Endothelial cell (in vitro differentiated cells): ENCODE measurements at regions not wholly inside any gene's neighbourhood (a gene's known extent, or its start where the extent isn't known, plus 50 kb on each side); places are given as distances from the start of the nearest gene placed in this dataset.

Source experiments
- DNase-seq: peaks from one replicate; pipeline ENCODE4 v3.0.0; 2021; ENCODE audit warnings: low spot score
- H3K27ac Mint-ChIP-seq: one replicate; pipeline ENCODE4 v1.8.0; 2021; ENCODE audit warnings: mixed read lengths, inconsistent platforms; ENCODE audit not compliant: unreplicated experiment
- H3K27me3 Mint-ChIP-seq: one replicate; pipeline ENCODE4 v1.8.0; 2021; ENCODE audit warnings: mild to moderate bottlenecking, moderate library complexity, mixed read lengths, inconsistent platforms; ENCODE audit not compliant: unreplicated experiment
- H3K36me3 Mint-ChIP-seq: one replicate; pipeline ENCODE4 v1.8.0; 2021; ENCODE audit warnings: mild to moderate bottlenecking, low read depth, mixed read lengths, inconsistent platforms; ENCODE audit not compliant: unreplicated experiment
- H3K4me1 Mint-ChIP-seq: one replicate; pipeline ENCODE4 v1.8.0; 2021; ENCODE audit warnings: mild to moderate bottlenecking, mixed read lengths, inconsistent platforms; ENCODE audit not compliant: unreplicated experiment
- H3K4me3 Mint-ChIP-seq: one replicate; pipeline ENCODE4 v1.8.0; 2021; ENCODE audit warnings: mild to moderate bottlenecking, mixed read lengths, inconsistent platforms; ENCODE audit not compliant: unreplicated experiment
- H3K9me3 Mint-ChIP-seq: one replicate; pipeline ENCODE4 v1.8.0; 2021; ENCODE audit warnings: mixed read lengths, inconsistent platforms; ENCODE audit not compliant: unreplicated experiment
- TF ChIP-seq, protein P1 (sequence below): fragments of 200-600 bp; sonication (generic); IDR thresholded peaks from one replicate; pipeline ENCODE4 v1.5.0; 2021; ENCODE audit warnings: antibody characterized with exemption; ENCODE audit not compliant: unreplicated experiment

DNA sequence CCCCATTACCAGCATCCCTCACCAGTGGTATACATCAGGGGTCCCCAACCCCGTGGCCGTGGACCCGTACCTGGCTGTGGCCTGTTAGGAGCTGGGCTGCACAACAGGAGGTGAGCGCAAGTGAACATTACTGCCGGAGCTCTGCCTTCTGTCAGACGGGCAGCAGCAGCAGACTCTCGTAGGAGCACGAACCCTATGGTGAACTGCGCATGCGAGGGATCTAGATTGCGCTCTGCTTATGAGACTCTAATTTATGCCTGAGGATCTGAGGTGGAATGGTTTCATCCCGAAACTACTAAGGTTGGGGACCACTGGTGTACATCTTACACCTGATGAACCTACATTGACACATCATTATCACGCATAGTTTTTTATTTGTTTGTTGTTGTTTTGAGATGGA, 52.8 kb upstream of the DHX15 start:
- Mint-ChIP-seq H3K27me3 (no peaks in the 10 kb centered on the region), H3K9me3 (no peaks in the 10 kb centered on the region), H3K4me3 (no peak overlapping the region), H3K4me1 (peaks cover 8% of the 10 kb centered on the region), H3K36me3 (no peaks in the 10 kb centered on the region), H3K27ac (no peak overlapping the region)
- TF ChIP-seq, protein P1, sequence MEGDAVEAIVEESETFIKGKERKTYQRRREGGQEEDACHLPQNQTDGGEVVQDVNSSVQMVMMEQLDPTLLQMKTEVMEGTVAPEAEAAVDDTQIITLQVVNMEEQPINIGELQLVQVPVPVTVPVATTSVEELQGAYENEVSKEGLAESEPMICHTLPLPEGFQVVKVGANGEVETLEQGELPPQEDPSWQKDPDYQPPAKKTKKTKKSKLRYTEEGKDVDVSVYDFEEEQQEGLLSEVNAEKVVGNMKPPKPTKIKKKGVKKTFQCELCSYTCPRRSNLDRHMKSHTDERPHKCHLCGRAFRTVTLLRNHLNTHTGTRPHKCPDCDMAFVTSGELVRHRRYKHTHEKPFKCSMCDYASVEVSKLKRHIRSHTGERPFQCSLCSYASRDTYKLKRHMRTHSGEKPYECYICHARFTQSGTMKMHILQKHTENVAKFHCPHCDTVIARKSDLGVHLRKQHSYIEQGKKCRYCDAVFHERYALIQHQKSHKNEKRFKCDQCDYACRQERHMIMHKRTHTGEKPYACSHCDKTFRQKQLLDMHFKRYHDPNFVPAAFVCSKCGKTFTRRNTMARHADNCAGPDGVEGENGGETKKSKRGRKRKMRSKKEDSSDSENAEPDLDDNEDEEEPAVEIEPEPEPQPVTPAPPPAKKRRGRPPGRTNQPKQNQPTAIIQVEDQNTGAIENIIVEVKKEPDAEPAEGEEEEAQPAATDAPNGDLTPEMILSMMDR = no peak
- DNase-seq = no peak

DNA sequence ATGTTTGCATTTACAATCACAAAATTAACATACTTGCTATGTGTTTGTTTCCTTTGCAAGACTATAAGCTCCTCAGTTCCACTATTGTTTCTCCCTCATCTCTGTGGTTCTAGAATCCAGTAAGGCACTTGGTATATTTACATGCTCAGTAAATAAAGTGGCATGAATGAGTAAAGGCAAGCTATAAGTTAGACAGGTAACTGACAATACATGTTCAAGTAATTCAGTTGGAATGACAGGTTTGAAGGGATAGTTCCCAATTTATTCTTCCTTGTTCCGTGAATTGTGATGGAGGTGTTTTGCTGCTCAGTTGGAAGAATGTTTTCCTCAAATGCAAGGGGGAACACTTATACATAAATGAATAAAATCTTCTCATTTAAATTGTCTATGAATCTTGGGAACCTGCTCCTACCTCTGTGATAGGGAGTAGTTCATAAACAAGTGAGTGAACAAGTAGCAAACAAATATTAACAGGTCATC, 54.1 kb upstream of the DHX15 start:
- H3K36me3 Mint-ChIP-seq = no peaks in the 10 kb centered on the region
- TF ChIP-seq, protein P1 = no peak
- no peak overlapping the region for H3K27ac Mint-ChIP-seq
- no peak overlapping the region for H3K4me3 Mint-ChIP-seq
- H3K9me3 Mint-ChIP-seq = no peaks in the 10 kb centered on the region
- H3K27me3 Mint-ChIP-seq = no peaks in the 10 kb centered on the region
- H3K4me1 Mint-ChIP-seq = peaks cover 8% of the 10 kb centered on the region
- DNase-seq = no peak

DNA sequence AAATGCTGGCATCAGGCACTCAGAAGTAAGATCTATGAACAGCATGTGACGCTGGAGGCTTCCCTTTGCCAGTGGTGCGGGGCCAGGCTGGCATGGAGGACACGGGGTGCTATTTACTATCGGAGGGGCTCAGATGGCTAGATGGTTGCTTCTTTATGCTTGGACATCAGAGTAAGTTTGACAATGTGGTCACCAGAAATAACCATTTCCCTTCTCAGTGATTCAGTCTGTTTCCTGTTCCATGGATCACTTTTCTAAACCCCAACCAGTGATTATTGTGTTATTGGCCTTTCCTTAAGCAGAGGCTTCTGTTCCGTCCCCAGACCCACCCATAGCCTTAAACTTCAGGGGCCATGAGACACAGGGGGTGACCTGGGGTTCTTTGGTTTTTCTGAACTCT, 55.4 kb upstream of the DHX15 start:
- no peak overlapping the region for H3K4me3 Mint-ChIP-seq
- TF ChIP-seq, protein P1 = no peak
- H3K27me3 Mint-ChIP-seq = no peaks in the 10 kb centered on the region
- no peak overlapping the region for H3K27ac Mint-ChIP-seq
- no peaks in the 10 kb centered on the region for H3K9me3 Mint-ChIP-seq
- DNase-seq = no peak
- H3K4me1 Mint-ChIP-seq = peaks cover 12% of the 10 kb centered on the region
- no peaks in the 10 kb centered on the region for H3K36me3 Mint-ChIP-seq

DNA sequence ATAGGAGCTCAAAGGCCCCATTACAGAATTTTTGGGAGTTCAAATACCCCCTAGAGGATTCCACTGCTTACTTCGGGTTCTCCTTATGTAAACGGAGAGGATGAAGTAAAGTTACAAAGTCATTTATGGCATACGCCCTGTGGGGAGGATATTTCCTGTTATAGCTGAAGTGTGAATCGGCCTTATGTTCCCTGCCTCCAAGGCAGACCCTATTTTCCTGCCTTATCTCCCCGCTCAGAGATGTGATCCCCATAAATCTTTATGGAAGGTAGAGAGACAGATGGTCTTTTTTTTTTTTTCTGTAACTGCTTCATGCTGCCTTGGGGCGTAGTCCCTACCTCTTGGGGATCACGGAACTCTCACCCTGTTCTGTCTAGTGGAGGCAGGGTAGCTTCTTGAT, 56.0 kb upstream of the DHX15 start:
- Mint-ChIP-seq H3K27ac (no peak overlapping the region), H3K27me3 (no peaks in the 10 kb centered on the region), H3K4me1 (peaks cover 12% of the 10 kb centered on the region), H3K36me3 (no peaks in the 10 kb centered on the region), H3K9me3 (no peaks in the 10 kb centered on the region), H3K4me3 (no peak overlapping the region)
- no peak for DNase-seq
- TF ChIP-seq, protein P1 = no peak

DNA sequence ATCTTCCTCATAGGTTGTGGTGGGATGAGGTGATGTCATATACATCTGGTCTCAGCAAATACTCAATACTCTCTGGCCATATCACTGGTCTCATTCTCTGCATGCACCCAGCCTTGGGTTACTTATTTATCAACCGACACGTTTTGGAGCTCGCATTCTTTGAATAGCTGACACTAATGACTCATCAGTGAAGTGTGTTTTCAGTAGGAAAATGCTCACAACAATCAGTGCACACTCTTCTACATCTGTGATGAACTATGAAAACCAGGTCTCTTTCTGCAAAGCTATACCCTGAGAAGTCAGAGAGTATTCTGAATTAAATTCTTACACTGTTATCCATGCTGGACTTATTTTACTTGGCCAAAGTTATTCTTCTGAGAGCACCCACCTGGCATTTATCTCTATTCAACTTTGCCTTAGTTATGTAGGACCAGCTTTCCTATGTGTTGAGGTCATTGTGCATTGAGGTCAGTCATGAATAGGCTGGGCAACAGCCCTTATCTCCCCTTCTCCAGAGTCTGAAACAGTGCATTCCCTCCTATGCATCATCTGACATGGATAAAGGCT, 58.7 kb upstream of the DHX15 start:
- Mint-ChIP-seq H3K27ac (no peak overlapping the region), H3K4me1 (peaks cover 12% of the 10 kb centered on the region), H3K27me3 (no peaks in the 10 kb centered on the region)

More for the DNA sequence above, 58.7 kb upstream of the DHX15 start:
- Mint-ChIP-seq H3K4me3 (no peak overlapping the region), H3K36me3 (no peaks in the 10 kb centered on the region), H3K9me3 (no peaks in the 10 kb centered on the region)
- no peak for DNase-seq
- TF ChIP-seq, protein P1 = no peak
